Suprapubic skin (tissue), 3 donors: ENCODE measurements at regions not wholly inside any gene's neighbourhood (a gene's known extent, or its start where the extent isn't known, plus 50 kb on each side); places are given as distances from the start of the nearest gene placed in this dataset.

Source experiments
- EP300 ChIP-seq: sonication (generic); formaldehyde crosslinking; IDR thresholded peaks from one replicate; pipeline ENCODE4 v1.6.1; 2017; ENCODE audit warnings: antibody characterized with exemption
- POLR2A ChIP-seq, 2 donors: fragments of 450-650 bp; IDR thresholded peaks; one replicate each; pipeline ENCODE4 v1.6.1; 2017; ENCODE audit warnings: antibody characterized with exemption in 2 of 2, mild to moderate bottlenecking in 2 of 2, moderate library complexity in 2 of 2
- TF ChIP-seq, protein P1 (sequence below), 2 donors: fragments of 200-600 bp in 1 of 2; fragments of 450-650 bp in 1 of 2; sonication (generic) in 1 of 2; IDR thresholded peaks; one replicate each; pipeline ENCODE4 v1.5.1; 2016 to 2019; ENCODE audit warnings: antibody characterized with exemption in 2 of 2, mild to moderate bottlenecking in 1 of 2, moderate library complexity in 1 of 2

DNA sequence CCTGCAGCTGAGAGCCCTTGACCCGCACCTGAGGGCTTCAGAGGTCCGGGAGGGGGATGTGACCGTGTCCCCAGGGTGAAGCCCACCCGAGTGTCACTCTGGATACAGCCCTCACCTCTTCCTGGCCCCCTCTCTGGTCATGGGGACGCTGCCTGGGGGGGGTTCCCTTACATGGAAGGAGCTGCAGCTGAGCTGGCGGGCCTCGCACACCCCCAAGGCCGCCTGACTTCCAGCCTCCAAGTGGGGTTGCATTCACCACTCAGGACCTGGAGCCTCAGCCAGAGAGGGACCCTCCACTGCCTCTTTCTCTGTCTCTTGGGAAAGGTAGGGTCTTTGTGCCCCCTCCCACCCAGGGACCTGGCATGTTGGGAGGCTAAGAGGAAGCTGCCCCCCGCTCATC is 284.6 kb downstream of the SEC14L1 start:
- TF ChIP-seq, protein P1, sequence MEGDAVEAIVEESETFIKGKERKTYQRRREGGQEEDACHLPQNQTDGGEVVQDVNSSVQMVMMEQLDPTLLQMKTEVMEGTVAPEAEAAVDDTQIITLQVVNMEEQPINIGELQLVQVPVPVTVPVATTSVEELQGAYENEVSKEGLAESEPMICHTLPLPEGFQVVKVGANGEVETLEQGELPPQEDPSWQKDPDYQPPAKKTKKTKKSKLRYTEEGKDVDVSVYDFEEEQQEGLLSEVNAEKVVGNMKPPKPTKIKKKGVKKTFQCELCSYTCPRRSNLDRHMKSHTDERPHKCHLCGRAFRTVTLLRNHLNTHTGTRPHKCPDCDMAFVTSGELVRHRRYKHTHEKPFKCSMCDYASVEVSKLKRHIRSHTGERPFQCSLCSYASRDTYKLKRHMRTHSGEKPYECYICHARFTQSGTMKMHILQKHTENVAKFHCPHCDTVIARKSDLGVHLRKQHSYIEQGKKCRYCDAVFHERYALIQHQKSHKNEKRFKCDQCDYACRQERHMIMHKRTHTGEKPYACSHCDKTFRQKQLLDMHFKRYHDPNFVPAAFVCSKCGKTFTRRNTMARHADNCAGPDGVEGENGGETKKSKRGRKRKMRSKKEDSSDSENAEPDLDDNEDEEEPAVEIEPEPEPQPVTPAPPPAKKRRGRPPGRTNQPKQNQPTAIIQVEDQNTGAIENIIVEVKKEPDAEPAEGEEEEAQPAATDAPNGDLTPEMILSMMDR (IDR thresholded peaks at IDR 0.05), result no peak
- TF ChIP-seq POLR2A (IDR thresholded peaks at IDR 0.05), result no peak
- no peak for TF ChIP-seq EP300
